ENCODE measurements at regions not wholly inside any gene's neighbourhood (a gene's known extent, or its start where the extent isn't known, plus 50 kb on each side); places are given as distances from the start of the nearest gene placed in this dataset.
"Not testable (repeated sequence)": the region's sequence is repeated elsewhere in the genome, so short reads cannot be mapped to it uniquely, and the experiment has no call there.

DNA sequence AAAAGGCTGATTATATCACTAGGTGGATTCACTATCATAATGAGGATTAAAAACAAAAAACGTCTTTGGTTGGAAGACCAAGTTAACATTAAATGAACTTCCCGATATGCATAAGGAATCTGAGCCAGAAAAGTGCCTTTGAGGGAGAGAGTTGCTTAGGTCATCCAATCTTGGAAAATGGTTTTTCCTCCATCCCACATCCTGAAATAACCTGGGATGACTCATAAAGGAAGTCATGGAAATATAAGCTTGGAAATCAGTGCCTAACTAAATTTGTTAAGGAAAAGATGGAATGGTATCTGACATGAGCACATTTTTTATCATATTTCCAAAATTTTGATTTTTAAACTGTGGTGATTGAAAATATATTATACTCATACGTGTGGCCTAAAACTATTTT, 66.0 kb downstream of the KBTBD8 start:
- DNase-seq (ENCODE audit: low read depth, low spot score): no peak

DNA sequence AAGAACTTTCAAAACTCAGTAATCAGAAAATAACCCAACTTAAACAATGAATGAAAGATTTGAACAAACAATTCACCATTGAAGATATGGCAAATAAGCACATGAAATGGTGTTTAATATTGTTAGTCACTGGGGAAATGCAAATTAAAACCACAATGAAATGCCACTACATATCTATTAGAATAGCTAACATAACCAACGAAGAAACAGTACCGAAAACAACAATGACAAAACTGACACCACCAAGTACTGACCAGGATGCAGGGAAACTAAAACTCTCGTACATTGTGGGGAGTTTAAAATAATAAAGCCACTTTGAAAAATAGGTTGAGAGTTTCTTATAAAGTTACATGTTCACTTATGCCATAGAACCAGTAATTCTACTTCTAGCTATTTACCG, 69.1 kb downstream of the KBTBD8 start:
- DNase-seq (ENCODE audit: low read depth, low spot score): no peak

- DNase-seq (ENCODE audit: low read depth, low spot score): not testable (repeated sequence)
These were observed 74.5 kb downstream of the KBTBD8 start for GRCh38 chr3:67072640-67073039.

DNA sequence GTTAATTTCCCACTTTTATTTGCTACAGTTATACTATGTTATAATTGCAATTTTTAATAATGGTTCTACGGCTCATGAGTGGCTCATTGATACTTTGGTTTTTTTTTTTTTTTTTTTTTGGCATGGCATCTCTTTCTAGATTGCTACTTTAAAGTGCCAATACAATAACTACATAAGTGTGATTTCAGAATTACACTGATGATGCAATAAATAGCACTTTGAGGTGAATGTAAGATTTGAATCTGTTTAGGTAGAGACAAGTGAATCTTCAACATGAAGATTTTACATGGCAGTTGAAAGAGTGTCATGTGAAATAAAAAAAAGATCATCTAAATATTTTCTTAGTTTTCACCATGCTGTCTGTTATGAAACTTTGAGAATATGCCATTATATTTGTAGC, 75.7 kb downstream of the KBTBD8 start:
- DNase-seq (ENCODE audit: low read depth, low spot score): no peak

GRCh38 chr3:67075295-67075694, 77.2 kb downstream of the KBTBD8 start:
- no peak for DNase-seq (ENCODE audit: low read depth, low spot score)

- DNase-seq (ENCODE audit: low read depth, low spot score): no peak
These were observed 78.5 kb downstream of the KBTBD8 start for GRCh38 chr3:67076607-67077006.

- DNase-seq (ENCODE audit: low read depth, low spot score): no peak
These were observed 79.5 kb downstream of the KBTBD8 start for GRCh38 chr3:67077656-67078055.

GRCh38 chr3:67082533-67083024, 84.5 kb downstream of the KBTBD8 start:
- DNase-seq (ENCODE audit: low read depth, low spot score): no peak

- no peak for DNase-seq (ENCODE audit: low read depth, low spot score)
These were observed 85.2 kb downstream of the KBTBD8 start for GRCh38 chr3:67083277-67083676.

DNA sequence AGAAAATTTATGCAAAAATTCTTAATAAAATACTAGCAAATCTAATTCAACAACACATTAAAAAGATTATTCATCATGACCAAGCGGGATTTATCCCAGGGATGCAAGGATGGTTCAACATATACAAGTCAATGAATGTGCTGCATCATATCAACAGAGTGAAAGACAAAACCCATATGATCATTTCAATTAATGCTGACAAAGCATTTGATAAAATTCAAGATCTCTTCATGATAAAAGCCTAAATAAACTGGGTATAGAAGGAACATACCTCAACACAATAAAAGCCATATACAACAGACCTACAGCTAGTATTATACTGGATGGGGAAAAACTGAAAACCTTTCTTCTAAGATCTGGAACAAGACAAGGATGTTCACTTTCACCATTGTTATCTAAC, 89.7 kb downstream of the KBTBD8 start:
- DNase-seq (ENCODE audit: low read depth, low spot score): no peak

- DNase-seq (ENCODE audit: low read depth, low spot score): peak; percentile 4
These were observed 92.4 kb downstream of the KBTBD8 start for GRCh38 chr3:67090474-67090873.

DNA sequence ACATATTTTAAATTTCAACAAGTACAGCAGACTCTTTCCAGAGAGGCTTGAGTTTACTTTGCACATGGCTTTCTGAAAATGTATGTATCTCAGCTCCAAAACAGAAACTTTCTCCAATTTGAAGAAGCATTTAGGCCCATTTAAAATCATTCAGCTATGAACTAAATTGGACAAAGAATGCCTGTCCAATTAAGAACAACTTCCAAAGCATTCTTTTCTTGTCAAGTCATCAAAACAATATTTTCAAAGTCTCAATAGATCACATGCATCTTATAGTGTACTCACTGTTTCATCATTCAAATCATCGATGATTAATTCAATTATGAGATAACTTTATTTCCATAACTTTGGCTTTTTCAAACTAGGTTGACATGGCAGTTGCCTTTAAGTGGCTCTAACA, 95.2 kb downstream of the KBTBD8 start:
- DNase-seq (ENCODE audit: low read depth, low spot score): no peak

- no peak for DNase-seq (ENCODE audit: low read depth, low spot score)
These were observed 96.1 kb downstream of the KBTBD8 start for GRCh38 chr3:67094167-67094566.

- no peak for DNase-seq (ENCODE audit: low read depth, low spot score)
These were observed 96.7 kb downstream of the KBTBD8 start for GRCh38 chr3:67094774-67095173.

GRCh38 chr3:67104388-67104787, 106.3 kb downstream of the KBTBD8 start:
- no peak for DNase-seq (ENCODE audit: low read depth, low spot score)

GRCh38 chr3:67106874-67107273, 108.8 kb downstream of the KBTBD8 start:
- no peak for DNase-seq (ENCODE audit: low read depth, low spot score)

GRCh38 chr3:67109651-67110204, 111.6 kb downstream of the KBTBD8 start:
- peak; percentile 41 for DNase-seq (ENCODE audit: low read depth, low spot score)

DNA sequence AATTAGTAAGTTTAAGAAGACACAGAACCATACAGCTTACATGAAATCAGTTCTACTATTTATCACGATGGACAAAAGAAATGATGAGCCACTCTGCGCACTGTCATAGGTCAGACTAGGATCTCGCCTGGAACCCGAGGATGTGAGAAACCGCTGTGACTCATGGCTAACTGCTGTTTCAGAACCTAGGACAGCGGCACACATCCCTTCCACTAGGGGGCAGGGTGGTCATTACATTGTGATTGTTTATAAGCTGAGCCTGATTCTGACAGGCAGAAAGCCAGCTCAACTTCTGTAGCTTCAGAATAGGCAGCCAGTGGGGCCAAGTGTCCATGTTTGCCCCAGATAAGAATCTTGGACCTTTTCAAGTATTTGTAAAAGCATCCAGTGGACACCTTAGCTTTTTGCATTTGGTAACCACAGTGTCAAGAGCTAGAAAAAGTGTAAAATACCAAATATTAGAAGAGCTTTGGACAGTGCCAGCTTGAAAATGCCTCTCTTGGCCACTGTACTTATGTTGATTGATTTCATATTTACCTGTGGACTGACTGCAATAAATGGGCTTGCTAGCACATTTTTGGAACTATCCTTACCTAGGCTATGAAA, 115.8 kb downstream of the KBTBD8 start:
- DNase-seq (ENCODE audit: low read depth, low spot score): peak; percentile 72

- no peak for DNase-seq (ENCODE audit: low read depth, low spot score)
These were observed 120.0 kb downstream of the KBTBD8 start for GRCh38 chr3:67118122-67118521.

GRCh38 chr3:67118635-67119034, 120.5 kb downstream of the KBTBD8 start:
- DNase-seq (ENCODE audit: low read depth, low spot score): no peak

GRCh38 chr3:67123914-67124313, 125.8 kb downstream of the KBTBD8 start:
- no peak for DNase-seq (ENCODE audit: low read depth, low spot score)

DNA sequence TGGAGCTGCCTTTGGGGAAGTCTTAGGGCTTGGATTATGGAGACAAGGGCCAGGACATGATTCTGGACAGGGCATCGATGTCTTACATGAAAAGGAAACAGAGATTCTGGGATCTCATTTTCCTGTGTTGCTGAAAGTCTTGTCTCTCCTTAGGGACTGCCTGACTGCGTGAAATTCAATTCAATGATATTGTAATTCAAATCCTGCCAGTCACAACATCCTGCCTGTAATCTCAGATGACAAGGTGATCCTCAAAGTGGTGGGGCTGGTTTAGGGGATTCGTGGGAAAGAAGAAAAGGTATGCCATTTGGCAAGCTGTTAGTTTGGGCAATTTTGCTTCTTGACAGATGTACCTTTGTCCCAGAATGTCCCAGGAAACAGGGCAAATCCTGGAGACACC, 129.1 kb downstream of the KBTBD8 start:
- DNase-seq (ENCODE audit: low read depth, low spot score): no peak

GRCh38 chr3:67142432-67142831, 144.3 kb downstream of the KBTBD8 start:
- DNase-seq (ENCODE audit: low read depth, low spot score): no peak

DNA sequence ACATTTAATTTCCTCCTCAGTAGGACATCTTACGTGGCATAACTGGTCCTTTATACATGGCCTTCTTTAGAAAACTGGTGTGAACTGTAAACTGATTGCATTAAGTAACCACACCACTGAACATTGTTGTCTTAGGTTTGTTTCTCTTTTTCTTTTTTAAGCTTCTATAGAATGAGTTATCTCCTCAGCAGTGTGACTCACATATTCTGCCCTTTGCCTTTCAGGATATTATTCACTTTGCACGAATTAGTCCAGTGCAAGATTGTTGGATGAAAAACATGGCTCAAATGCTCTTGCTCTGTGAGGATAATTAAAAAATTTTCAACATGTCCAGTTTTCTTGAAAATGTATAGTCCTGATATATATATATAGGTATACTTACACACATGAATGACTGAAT, 147.6 kb downstream of the KBTBD8 start:
- no peak for DNase-seq (ENCODE audit: low read depth, low spot score)
